Erythroblast (primary cell): ENCODE measurements at regions not wholly inside any gene's neighbourhood (a gene's known extent, or its start where the extent isn't known, plus 50 kb on each side); places are given as distances from the start of the nearest gene placed in this dataset.

Experiments
- GATA1 ChIP-seq: IDR thresholded peaks from 2 replicates; pipeline ENCODE4 v1.6.1; 2011; ENCODE audit warnings: low read depth, mild to moderate bottlenecking, control low read depth, low read length, moderate library complexity
- POLR2A ChIP-seq: IDR thresholded peaks from 2 replicates; pipeline ENCODE4 v1.6.1; 2011; ENCODE audit warnings: mild to moderate bottlenecking, low read length

GRCh38 chr5:176748073-176748966, 62.0 kb upstream of the UNC5A start:
- TF ChIP-seq POLR2A (no peak), GATA1 (no peak)
